ENCODE measurements at regions not wholly inside any gene's neighbourhood (a gene's known extent, or its start where the extent isn't known, plus 50 kb on each side); places are given as distances from the start of the nearest gene placed in this dataset.

GRCh38 chr11:127521413-127521812, 520.8 kb upstream of the KIRREL3 start:
- TF ChIP-seq, protein P1, sequence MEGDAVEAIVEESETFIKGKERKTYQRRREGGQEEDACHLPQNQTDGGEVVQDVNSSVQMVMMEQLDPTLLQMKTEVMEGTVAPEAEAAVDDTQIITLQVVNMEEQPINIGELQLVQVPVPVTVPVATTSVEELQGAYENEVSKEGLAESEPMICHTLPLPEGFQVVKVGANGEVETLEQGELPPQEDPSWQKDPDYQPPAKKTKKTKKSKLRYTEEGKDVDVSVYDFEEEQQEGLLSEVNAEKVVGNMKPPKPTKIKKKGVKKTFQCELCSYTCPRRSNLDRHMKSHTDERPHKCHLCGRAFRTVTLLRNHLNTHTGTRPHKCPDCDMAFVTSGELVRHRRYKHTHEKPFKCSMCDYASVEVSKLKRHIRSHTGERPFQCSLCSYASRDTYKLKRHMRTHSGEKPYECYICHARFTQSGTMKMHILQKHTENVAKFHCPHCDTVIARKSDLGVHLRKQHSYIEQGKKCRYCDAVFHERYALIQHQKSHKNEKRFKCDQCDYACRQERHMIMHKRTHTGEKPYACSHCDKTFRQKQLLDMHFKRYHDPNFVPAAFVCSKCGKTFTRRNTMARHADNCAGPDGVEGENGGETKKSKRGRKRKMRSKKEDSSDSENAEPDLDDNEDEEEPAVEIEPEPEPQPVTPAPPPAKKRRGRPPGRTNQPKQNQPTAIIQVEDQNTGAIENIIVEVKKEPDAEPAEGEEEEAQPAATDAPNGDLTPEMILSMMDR (IDR thresholded peaks at IDR 0.05) = no peak
- no peak for TF ChIP-seq POLR2A (IDR thresholded peaks at IDR 0.05)

All from body of pancreas (tissue), 4 donors.